Neural progenitor cell (in vitro differentiated cells): ENCODE measurements at regions not wholly inside any gene's neighbourhood (a gene's known extent, or its start where the extent isn't known, plus 50 kb on each side); places are given as distances from the start of the nearest gene placed in this dataset.

Experiments
- DNase-seq: peaks from one replicate; pipeline ENCODE4 v3.0.0-alpha.2; 2016; ENCODE audit warnings: low spot score
- H2AFZ ChIP-seq: fragments of 200-600 bp; sonication (generic); replicated peaks from 2 replicates; pipeline ENCODE4 v1.6.1; 2016; ENCODE audit warnings: antibody characterized with exemption
- H3F3A ChIP-seq: fragments of 200-600 bp; sonication (generic); 2 replicates; pipeline ENCODE4 v1.6.1; 2016; ENCODE audit warnings: antibody characterized with exemption, low read depth
- H3K27ac ChIP-seq: fragments of 200-600 bp; sonication (generic); 2 replicates; pipeline ENCODE4 v1.5.1; 2016; ENCODE audit warnings: mild to moderate bottlenecking
- H3K27me3 ChIP-seq: fragments of 200-600 bp; sonication (generic); 2 replicates; pipeline ENCODE4 v1.6.1; 2016; ENCODE audit warnings: mild to moderate bottlenecking, moderate library complexity
- H3K36me3 ChIP-seq: fragments of 200-600 bp; sonication (generic); 2 replicates; pipeline ENCODE4 v1.5.1; 2016
- H3K4me1 ChIP-seq: fragments of 200-600 bp; sonication (generic); 2 replicates; pipeline ENCODE4 v1.6.1; 2016; ENCODE audit warnings: mixed run types
- H3K4me2 ChIP-seq: fragments of 200-600 bp; sonication (generic); 2 replicates; pipeline ENCODE4 v1.6.1; 2016
- H3K4me3 ChIP-seq: fragments of 200-600 bp; sonication (generic); 2 replicates; pipeline ENCODE4 v1.5.1; 2016
- H3K79me2 ChIP-seq: fragments of 200-600 bp; sonication (generic); 2 replicates; pipeline ENCODE4 v1.6.1; 2016; ENCODE audit warnings: low read depth
- H3K9ac ChIP-seq: fragments of 200-600 bp; sonication (generic); 2 replicates; pipeline ENCODE4 v1.6.1; 2016
- H3K9me3 ChIP-seq: fragments of 200-600 bp; sonication (generic); 2 replicates; pipeline ENCODE4 v1.5.1; 2016; ENCODE audit warnings: low read depth
- H4K20me1 ChIP-seq: fragments of 200-600 bp; sonication (generic); 2 replicates; pipeline ENCODE4 v1.6.1; 2016; ENCODE audit warnings: low read depth
- H3K27ac Mint-ChIP-seq: 3 replicates; pipeline ENCODE4 v1.8.0; 2021; ENCODE audit warnings: mixed read lengths
- H3K27me3 Mint-ChIP-seq: 2 replicates; pipeline ENCODE4 v1.8.0; 2022; ENCODE audit warnings: low read depth, mild to moderate bottlenecking, inconsistent platforms, moderate library complexity, mixed read lengths; ENCODE audit not compliant: insufficient read depth
- H3K36me3 Mint-ChIP-seq: 3 replicates; pipeline ENCODE4 v1.8.0; 2021; ENCODE audit warnings: mixed read lengths
- H3K4me1 Mint-ChIP-seq: 3 replicates; pipeline ENCODE4 v1.8.0; 2021; ENCODE audit warnings: mixed read lengths
- H3K4me3 Mint-ChIP-seq: 3 replicates; pipeline ENCODE4 v1.8.0; 2021; ENCODE audit warnings: mild to moderate bottlenecking, moderate library complexity, mixed read lengths
- H3K9me3 Mint-ChIP-seq: 3 replicates; pipeline ENCODE4 v1.8.0; 2020; ENCODE audit warnings: mixed read lengths
- CTCF ChIP-seq: fragments of 200-600 bp; sonication (generic); IDR thresholded peaks from 2 replicates; pipeline ENCODE4 v1.5.1; 2017; ENCODE audit warnings: antibody characterized with exemption, mild to moderate bottlenecking
- EZH2 ChIP-seq: fragments of 200-600 bp; sonication (generic); IDR thresholded peaks from 2 replicates; pipeline ENCODE4 v1.6.1; 2017; ENCODE audit warnings: antibody characterized with exemption, mild to moderate bottlenecking, moderate library complexity
- EZH2phosphoT487 ChIP-seq: fragments of 200-600 bp; sonication (generic); IDR thresholded peaks from 2 replicates; pipeline ENCODE4 v1.6.1; 2017; ENCODE audit warnings: antibody characterized with exemption

DNA sequence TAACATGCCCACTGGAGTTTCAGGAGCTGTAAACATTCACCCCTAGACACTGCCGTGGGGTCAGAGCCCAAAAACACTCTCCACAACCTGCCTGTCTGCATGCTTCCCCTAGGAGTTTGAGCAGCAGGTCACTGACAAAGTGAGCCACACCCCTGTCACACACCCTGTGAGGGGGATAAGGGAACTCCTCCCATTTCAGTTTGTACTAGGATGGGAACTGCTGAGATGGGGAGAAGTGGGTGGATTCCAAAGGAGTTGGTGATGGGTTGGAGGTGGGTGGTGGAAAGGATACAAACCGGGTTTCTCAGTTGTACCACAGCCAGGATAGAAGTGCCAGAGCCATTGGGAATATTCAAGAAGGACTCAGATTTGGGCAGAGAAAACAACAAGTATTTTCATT, 140.2 kb downstream of the MIS18A start:
- H3K4me1 Mint-ChIP-seq = peaks cover 40% of the 10 kb centered on the region
- no peaks in the 10 kb centered on the region for H3K36me3 Mint-ChIP-seq
- Histone ChIP-seq H2AFZ (no peak overlapping the region), H3F3A (peaks cover 20% of the 10 kb centered on the region), H3K79me2 (no peaks in the 10 kb centered on the region), H3K36me3 (no peaks in the 10 kb centered on the region), H3K4me1 (peaks cover 17% of the 10 kb centered on the region), H3K4me3 (no peak overlapping the region), H3K27me3 (no peaks in the 10 kb centered on the region), H3K9me3 (no peaks in the 10 kb centered on the region), H3K4me2 (no peak overlapping the region), H3K9ac (no peak overlapping the region), H4K20me1 (peaks cover 14% of the 10 kb centered on the region), H3K27ac (no peak overlapping the region)
- H3K4me3 Mint-ChIP-seq = no peak overlapping the region
- H3K9me3 Mint-ChIP-seq = peaks cover 14% of the 10 kb centered on the region
- H3K27me3 Mint-ChIP-seq = peaks cover 10% of the 10 kb centered on the region
- TF ChIP-seq EZH2 (no peak), EZH2phosphoT487 (no peak), CTCF (no peak)
- no peak for DNase-seq
- H3K27ac Mint-ChIP-seq = peak overlapping the region; percentile 8

- Histone ChIP-seq H4K20me1 (peaks cover 9% of the 10 kb centered on the region), H3K9ac (no peak overlapping the region), H3K36me3 (no peaks in the 10 kb centered on the region), H3K27me3 (no peaks in the 10 kb centered on the region), H3K27ac (no peak overlapping the region), H3F3A (peaks cover 14% of the 10 kb centered on the region), H2AFZ (no peak overlapping the region), H3K4me1 (peaks cover 11% of the 10 kb centered on the region), H3K79me2 (no peaks in the 10 kb centered on the region), H3K4me3 (no peak overlapping the region), H3K4me2 (no peak overlapping the region), H3K9me3 (no peaks in the 10 kb centered on the region)
- Mint-ChIP-seq H3K4me3 (no peak overlapping the region), H3K27me3 (peaks cover 11% of the 10 kb centered on the region), H3K9me3 (peaks cover 14% of the 10 kb centered on the region), H3K36me3 (no peaks in the 10 kb centered on the region), H3K4me1 (peaks cover 32% of the 10 kb centered on the region), H3K27ac (no peak overlapping the region)
- no peak for DNase-seq
- TF ChIP-seq EZH2phosphoT487 = no peak
- TF ChIP-seq EZH2 = no peak
- TF ChIP-seq CTCF = no peak
Observed at GRCh38 chr21:32137931-32138330, 140.9 kb downstream of the MIS18A start.

- TF ChIP-seq CTCF (no peak), EZH2phosphoT487 (no peak), EZH2 (no peak)
- H3K27me3 ChIP-seq = no peaks in the 10 kb centered on the region
- H4K20me1 ChIP-seq = peaks cover 3% of the 10 kb centered on the region
- no peaks in the 10 kb centered on the region for H3K36me3 ChIP-seq
- no peak for DNase-seq
- no peaks in the 10 kb centered on the region for H3K79me2 ChIP-seq
- H3K9ac ChIP-seq = no peak overlapping the region
- no peak overlapping the region for H3K27ac Mint-ChIP-seq
- peaks cover 14% of the 10 kb centered on the region for H3K9me3 Mint-ChIP-seq
- H3K27me3 Mint-ChIP-seq = peaks cover 15% of the 10 kb centered on the region
- H3K36me3 Mint-ChIP-seq = no peaks in the 10 kb centered on the region
- H2AFZ ChIP-seq = no peak overlapping the region
- H3K4me2 ChIP-seq = no peak overlapping the region
- H3K4me3 ChIP-seq = no peak overlapping the region
- no peak overlapping the region for H3K27ac ChIP-seq
- H3F3A ChIP-seq = peaks cover 7% of the 10 kb centered on the region
- H3K4me3 Mint-ChIP-seq = no peak overlapping the region
- H3K4me1 Mint-ChIP-seq = peaks cover 26% of the 10 kb centered on the region
- no peaks in the 10 kb centered on the region for H3K9me3 ChIP-seq
- peaks cover 5% of the 10 kb centered on the region for H3K4me1 ChIP-seq
Observed at GRCh38 chr21:32137266-32137665, 141.6 kb downstream of the MIS18A start.

- TF ChIP-seq EZH2 (no peak), EZH2phosphoT487 (no peak), CTCF (no peak)
- H3K36me3 ChIP-seq = no peaks in the 10 kb centered on the region
- H3K9ac ChIP-seq = no peak overlapping the region
- no peaks in the 10 kb centered on the region for H3F3A ChIP-seq
- H3K9me3 ChIP-seq = no peaks in the 10 kb centered on the region
- DNase-seq = no peak
- Mint-ChIP-seq H3K9me3 (peaks cover 14% of the 10 kb centered on the region), H3K4me3 (no peak overlapping the region), H3K4me1 (peaks cover 18% of the 10 kb centered on the region), H3K27ac (no peak overlapping the region), H3K27me3 (peaks cover 16% of the 10 kb centered on the region), H3K36me3 (no peaks in the 10 kb centered on the region)
- no peaks in the 10 kb centered on the region for H3K27me3 ChIP-seq
- H3K79me2 ChIP-seq = no peaks in the 10 kb centered on the region
- H3K4me1 ChIP-seq = no peaks in the 10 kb centered on the region
- H3K4me2 ChIP-seq = no peak overlapping the region
- H2AFZ ChIP-seq = no peak overlapping the region
- no peaks in the 10 kb centered on the region for H4K20me1 ChIP-seq
- no peak overlapping the region for H3K27ac ChIP-seq
- H3K4me3 ChIP-seq = no peak overlapping the region
Observed at GRCh38 chr21:32136546-32136945, 142.3 kb downstream of the MIS18A start.
